Neural cell (in vitro differentiated cells): ENCODE measurements at regions not wholly inside any gene's neighbourhood (a gene's known extent, or its start where the extent isn't known, plus 50 kb on each side); places are given as distances from the start of the nearest gene placed in this dataset.

Experiments
- EP300 ChIP-seq: fragments of 450-650 bp; conservative IDR thresholded peaks from 2 replicates; pipeline ENCODE4 v1.6.1; 2014; ENCODE audit warnings: antibody characterized with exemption, mild to moderate bottlenecking, moderate library complexity; ENCODE audit not compliant: poor library complexity, severe bottlenecking
- MXI1 ChIP-seq: fragments of 450-650 bp; conservative IDR thresholded peaks from 2 replicates; pipeline ENCODE4 v1.6.1; 2014; ENCODE audit warnings: antibody characterized with exemption, mild to moderate bottlenecking; ENCODE audit not compliant: poor library complexity, severe bottlenecking
- POLR2AphosphoS5 ChIP-seq: IDR thresholded peaks from 2 replicates; pipeline ENCODE4 v1.6.1; 2012
- RAD21 ChIP-seq: fragments of 450-650 bp; conservative IDR thresholded peaks from 2 replicates; pipeline ENCODE4 v1.6.1; 2014; ENCODE audit warnings: antibody characterized with exemption, mild to moderate bottlenecking, moderate library complexity
- SMC3 ChIP-seq: fragments of 450-650 bp; conservative IDR thresholded peaks from 2 replicates; pipeline ENCODE4 v1.6.1; 2014; ENCODE audit warnings: antibody characterized with exemption, mild to moderate bottlenecking, moderate library complexity; ENCODE audit not compliant: poor library complexity
- TAF1 ChIP-seq: IDR thresholded peaks from 2 replicates; pipeline ENCODE4 v1.6.1; 2012; ENCODE audit warnings: low read depth
- TF ChIP-seq, protein P1 (sequence below): fragments of 450-650 bp; IDR thresholded peaks from 2 replicates; pipeline ENCODE4 v1.5.1; 2014; ENCODE audit warnings: antibody characterized with exemption, mild to moderate bottlenecking, moderate library complexity; ENCODE audit not compliant: poor library complexity, severe bottlenecking
- TF ChIP-seq, protein P2 (sequence below): IDR thresholded peaks from 2 replicates; pipeline ENCODE4 v1.6.1; 2012; ENCODE audit warnings: borderline replicate concordance

DNA sequence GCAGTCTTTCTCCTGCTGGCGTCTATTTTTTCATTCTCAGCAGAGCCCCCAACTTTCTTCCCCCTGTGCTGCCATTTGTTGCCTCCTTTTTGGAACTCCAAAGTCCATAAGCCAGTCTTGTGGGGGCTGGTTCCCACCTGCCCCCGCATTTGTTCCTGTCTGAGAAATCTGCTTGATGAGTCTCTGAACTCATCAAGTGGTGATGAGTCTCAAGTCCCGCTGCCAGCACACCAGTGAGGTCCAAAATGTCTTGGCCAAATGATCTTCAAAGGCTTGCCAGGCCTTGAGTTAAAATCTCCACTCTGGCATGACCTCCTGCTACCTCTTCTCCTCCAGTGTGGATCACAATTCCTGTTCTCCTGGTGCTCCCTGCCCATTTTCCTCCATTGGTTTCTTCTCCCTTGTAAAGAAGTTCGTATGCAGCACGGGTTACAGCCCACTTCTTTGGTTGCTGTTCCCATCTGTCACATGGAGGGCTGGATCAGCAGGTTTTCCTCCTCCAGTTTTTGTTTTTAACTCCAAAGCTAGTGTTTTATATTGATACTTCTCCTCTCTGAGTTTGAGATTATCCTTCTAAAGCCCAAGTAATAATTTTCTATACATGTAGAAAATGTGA, 72.7 kb upstream of the LIMCH1 start:
- TF ChIP-seq, protein P1, sequence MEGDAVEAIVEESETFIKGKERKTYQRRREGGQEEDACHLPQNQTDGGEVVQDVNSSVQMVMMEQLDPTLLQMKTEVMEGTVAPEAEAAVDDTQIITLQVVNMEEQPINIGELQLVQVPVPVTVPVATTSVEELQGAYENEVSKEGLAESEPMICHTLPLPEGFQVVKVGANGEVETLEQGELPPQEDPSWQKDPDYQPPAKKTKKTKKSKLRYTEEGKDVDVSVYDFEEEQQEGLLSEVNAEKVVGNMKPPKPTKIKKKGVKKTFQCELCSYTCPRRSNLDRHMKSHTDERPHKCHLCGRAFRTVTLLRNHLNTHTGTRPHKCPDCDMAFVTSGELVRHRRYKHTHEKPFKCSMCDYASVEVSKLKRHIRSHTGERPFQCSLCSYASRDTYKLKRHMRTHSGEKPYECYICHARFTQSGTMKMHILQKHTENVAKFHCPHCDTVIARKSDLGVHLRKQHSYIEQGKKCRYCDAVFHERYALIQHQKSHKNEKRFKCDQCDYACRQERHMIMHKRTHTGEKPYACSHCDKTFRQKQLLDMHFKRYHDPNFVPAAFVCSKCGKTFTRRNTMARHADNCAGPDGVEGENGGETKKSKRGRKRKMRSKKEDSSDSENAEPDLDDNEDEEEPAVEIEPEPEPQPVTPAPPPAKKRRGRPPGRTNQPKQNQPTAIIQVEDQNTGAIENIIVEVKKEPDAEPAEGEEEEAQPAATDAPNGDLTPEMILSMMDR, result no peak
- no peak for TF ChIP-seq EP300
- no peak for TF ChIP-seq MXI1
- TF ChIP-seq, protein P2, sequence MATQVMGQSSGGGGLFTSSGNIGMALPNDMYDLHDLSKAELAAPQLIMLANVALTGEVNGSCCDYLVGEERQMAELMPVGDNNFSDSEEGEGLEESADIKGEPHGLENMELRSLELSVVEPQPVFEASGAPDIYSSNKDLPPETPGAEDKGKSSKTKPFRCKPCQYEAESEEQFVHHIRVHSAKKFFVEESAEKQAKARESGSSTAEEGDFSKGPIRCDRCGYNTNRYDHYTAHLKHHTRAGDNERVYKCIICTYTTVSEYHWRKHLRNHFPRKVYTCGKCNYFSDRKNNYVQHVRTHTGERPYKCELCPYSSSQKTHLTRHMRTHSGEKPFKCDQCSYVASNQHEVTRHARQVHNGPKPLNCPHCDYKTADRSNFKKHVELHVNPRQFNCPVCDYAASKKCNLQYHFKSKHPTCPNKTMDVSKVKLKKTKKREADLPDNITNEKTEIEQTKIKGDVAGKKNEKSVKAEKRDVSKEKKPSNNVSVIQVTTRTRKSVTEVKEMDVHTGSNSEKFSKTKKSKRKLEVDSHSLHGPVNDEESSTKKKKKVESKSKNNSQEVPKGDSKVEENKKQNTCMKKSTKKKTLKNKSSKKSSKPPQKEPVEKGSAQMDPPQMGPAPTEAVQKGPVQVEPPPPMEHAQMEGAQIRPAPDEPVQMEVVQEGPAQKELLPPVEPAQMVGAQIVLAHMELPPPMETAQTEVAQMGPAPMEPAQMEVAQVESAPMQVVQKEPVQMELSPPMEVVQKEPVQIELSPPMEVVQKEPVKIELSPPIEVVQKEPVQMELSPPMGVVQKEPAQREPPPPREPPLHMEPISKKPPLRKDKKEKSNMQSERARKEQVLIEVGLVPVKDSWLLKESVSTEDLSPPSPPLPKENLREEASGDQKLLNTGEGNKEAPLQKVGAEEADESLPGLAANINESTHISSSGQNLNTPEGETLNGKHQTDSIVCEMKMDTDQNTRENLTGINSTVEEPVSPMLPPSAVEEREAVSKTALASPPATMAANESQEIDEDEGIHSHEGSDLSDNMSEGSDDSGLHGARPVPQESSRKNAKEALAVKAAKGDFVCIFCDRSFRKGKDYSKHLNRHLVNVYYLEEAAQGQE, result no peak
- no peak for TF ChIP-seq POLR2AphosphoS5
- no peak for TF ChIP-seq RAD21
- no peak for TF ChIP-seq SMC3
- no peak for TF ChIP-seq TAF1
